ENCODE measurements at regions not wholly inside any gene's neighbourhood (a gene's known extent, or its start where the extent isn't known, plus 50 kb on each side); places are given as distances from the start of the nearest gene placed in this dataset.

DNA sequence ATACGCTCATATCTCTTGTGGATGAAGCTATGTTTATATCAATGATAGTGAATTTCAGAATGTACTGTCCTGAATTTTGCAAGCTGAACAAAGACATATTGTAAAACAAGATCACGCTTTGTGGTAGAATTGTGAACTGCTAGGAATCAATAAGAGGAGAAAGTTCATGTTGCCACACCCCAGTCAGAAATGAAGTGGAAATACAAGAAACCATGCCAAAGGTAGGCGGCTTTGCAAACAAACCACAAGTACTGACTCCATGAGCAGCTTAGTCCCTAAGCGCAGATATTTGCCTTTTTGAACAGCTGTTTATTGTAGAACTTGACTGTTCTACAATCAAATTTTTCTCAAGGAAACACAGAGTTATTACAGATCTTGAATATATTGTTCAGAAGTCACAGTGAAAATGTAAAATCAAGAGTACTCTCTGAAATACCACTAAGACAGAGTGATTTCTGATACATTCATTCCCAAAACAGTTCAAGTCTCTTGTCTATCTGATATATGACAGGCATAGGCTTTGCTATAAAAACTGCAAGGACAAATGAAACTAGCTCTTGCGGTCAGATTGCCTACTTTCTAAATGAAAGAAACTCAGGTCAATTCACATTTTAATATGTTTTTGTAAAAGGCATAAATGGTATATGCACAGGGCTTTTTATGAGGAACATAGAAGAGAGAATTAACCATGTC lies 120.9 kb upstream of the CDH19 start:
- TF ChIP-seq, protein P1, sequence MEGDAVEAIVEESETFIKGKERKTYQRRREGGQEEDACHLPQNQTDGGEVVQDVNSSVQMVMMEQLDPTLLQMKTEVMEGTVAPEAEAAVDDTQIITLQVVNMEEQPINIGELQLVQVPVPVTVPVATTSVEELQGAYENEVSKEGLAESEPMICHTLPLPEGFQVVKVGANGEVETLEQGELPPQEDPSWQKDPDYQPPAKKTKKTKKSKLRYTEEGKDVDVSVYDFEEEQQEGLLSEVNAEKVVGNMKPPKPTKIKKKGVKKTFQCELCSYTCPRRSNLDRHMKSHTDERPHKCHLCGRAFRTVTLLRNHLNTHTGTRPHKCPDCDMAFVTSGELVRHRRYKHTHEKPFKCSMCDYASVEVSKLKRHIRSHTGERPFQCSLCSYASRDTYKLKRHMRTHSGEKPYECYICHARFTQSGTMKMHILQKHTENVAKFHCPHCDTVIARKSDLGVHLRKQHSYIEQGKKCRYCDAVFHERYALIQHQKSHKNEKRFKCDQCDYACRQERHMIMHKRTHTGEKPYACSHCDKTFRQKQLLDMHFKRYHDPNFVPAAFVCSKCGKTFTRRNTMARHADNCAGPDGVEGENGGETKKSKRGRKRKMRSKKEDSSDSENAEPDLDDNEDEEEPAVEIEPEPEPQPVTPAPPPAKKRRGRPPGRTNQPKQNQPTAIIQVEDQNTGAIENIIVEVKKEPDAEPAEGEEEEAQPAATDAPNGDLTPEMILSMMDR (IDR thresholded peaks at IDR 0.05; ENCODE audit: unreplicated experiment in 3 of 3): no peak
- H3K4me3 Mint-ChIP-seq: no peak overlapping the region
- H3K27me3 Mint-ChIP-seq (ENCODE audit: low read depth): no peaks in the 10 kb centered on the region
- peaks cover 2% of the 10 kb centered on the region for H3K9me3 Mint-ChIP-seq
- H3K27ac Mint-ChIP-seq: no peak overlapping the region
- no peaks in the 10 kb centered on the region for H3K36me3 Mint-ChIP-seq (ENCODE audit: low read depth)
- H3K4me1 Mint-ChIP-seq: no peaks in the 10 kb centered on the region

DNA sequence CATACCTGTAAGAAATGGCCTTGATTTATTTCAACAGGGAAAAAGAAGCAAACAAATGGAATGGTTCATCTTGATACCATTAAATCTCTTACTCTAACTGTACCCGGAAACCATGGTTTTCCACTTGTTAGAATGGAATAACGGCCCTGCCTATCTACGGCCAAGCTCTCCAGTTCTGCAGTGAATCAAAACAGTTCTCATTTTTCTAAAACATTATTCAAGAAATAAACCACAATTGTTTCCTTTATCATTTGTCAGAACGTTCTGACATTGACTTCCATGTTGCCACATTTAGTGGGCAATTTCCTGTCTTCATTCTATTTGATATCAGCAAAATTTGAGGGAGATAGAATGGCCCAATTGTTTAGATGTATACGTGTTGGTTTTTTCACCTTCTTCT lies 118.8 kb upstream of the CDH19 start:
- Mint-ChIP-seq H3K27ac (no peak overlapping the region), H3K27me3 (ENCODE audit: low read depth) (no peaks in the 10 kb centered on the region), H3K9me3 (peaks cover 2% of the 10 kb centered on the region), H3K4me1 (no peaks in the 10 kb centered on the region), H3K4me3 (no peak overlapping the region), H3K36me3 (ENCODE audit: low read depth) (no peaks in the 10 kb centered on the region)
- TF ChIP-seq, protein P1 (IDR thresholded peaks at IDR 0.05; ENCODE audit: unreplicated experiment in 3 of 3): no peak

DNA sequence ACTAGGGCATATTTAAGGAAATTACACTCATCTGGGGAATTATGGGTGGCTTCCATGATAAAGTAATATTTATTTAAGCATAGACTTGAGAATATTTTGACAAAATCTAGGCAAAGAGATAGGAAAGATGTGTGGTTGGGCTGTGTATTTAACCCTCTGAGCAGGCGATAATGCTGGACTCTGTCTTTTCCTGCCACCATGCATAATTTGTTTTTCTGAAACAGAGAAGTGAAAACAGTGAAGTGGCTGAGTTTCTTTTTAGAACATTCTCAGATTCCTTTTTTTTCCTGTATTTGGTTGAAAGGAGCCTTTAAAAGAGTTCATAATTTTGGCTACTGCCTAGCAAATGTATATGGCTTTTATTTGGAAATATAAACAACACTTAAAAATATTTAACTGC lies 104.8 kb upstream of the CDH19 start:
- H3K9me3 Mint-ChIP-seq: no peaks in the 10 kb centered on the region
- TF ChIP-seq, protein P1 (IDR thresholded peaks at IDR 0.05; ENCODE audit: unreplicated experiment in 3 of 3): no peak
- H3K4me1 Mint-ChIP-seq: no peaks in the 10 kb centered on the region
- H3K27ac Mint-ChIP-seq: no peak overlapping the region
- H3K4me3 Mint-ChIP-seq: no peak overlapping the region
- H3K27me3 Mint-ChIP-seq (ENCODE audit: low read depth): no peaks in the 10 kb centered on the region
- no peaks in the 10 kb centered on the region for H3K36me3 Mint-ChIP-seq (ENCODE audit: low read depth)

DNA sequence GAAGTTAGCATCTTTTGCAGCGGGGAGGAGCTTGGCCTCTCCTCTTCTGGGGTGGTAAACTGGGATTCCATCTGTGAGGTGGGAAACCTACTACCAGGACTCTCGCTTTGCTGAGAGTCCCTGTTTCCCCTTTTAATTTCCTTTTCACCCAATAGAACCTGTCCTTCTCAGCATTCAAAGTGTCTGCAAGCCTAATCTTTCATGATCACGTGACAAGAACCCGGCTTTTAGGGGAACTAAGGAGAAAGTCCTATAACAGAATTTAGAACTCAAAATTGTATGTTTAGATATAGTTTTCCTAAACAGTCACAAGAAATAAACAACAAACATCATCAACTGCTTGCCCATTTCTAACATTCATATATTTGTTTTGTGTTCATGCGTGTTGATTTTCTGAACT lies 103.6 kb upstream of the CDH19 start:
- no peaks in the 10 kb centered on the region for H3K9me3 Mint-ChIP-seq
- H3K4me1 Mint-ChIP-seq: no peaks in the 10 kb centered on the region
- no peaks in the 10 kb centered on the region for H3K27me3 Mint-ChIP-seq (ENCODE audit: low read depth)
- TF ChIP-seq, protein P1 (IDR thresholded peaks at IDR 0.05; ENCODE audit: unreplicated experiment in 3 of 3): no peak
- no peak overlapping the region for H3K27ac Mint-ChIP-seq
- no peaks in the 10 kb centered on the region for H3K36me3 Mint-ChIP-seq (ENCODE audit: low read depth)
- H3K4me3 Mint-ChIP-seq: no peak overlapping the region

DNA sequence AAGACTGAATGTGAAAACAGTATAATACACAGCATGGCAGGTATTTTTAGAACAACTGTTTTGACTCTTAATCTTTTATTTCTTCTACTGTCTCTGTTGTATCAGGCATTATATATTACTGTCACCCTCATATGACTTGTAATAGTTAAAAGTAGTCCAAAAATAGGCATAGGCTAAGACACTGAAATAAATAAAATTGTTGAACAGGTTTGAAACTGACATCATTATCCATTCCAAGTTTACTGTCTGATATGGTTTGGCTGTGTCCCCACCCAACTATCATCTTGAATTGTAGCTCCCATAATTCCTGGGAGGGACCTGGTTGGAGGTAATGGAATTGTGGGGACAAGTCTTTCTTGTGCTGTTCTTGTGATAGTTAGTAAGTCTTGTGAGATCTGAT lies 91.4 kb upstream of the CDH19 start:
- Mint-ChIP-seq H3K9me3 (no peaks in the 10 kb centered on the region), H3K27ac (no peak overlapping the region), H3K4me1 (no peaks in the 10 kb centered on the region), H3K27me3 (ENCODE audit: low read depth) (no peaks in the 10 kb centered on the region), H3K36me3 (ENCODE audit: low read depth) (no peaks in the 10 kb centered on the region), H3K4me3 (no peak overlapping the region)
- TF ChIP-seq, protein P1 (IDR thresholded peaks at IDR 0.05; ENCODE audit: unreplicated experiment in 3 of 3): no peak

DNA sequence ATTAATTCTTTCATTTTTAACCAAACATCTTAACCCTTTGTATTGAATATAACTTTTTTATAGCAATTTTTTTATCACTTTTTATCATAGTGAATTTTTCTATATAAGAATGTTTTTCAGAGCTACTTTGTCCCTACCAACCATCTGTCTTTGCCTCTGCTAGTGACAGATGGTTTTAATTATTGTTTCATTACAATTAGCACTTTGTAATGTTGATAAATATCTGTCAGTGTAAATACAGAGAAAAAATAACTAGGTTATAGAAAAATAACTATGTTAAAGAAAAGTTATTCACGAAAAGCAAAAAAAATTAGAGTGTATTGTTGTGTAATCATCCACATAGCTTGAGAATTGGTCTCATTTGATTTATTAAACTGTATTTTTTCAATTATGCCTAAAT lies 91.0 kb upstream of the CDH19 start:
- Mint-ChIP-seq H3K27me3 (ENCODE audit: low read depth) (no peaks in the 10 kb centered on the region), H3K36me3 (ENCODE audit: low read depth) (no peaks in the 10 kb centered on the region), H3K9me3 (no peaks in the 10 kb centered on the region), H3K27ac (no peak overlapping the region), H3K4me1 (no peaks in the 10 kb centered on the region), H3K4me3 (no peak overlapping the region)
- TF ChIP-seq, protein P1 (IDR thresholded peaks at IDR 0.05; ENCODE audit: unreplicated experiment in 3 of 3): no peak
